Glutamatergic neuron (in vitro differentiated cells): ENCODE measurements at regions not wholly inside any gene's neighbourhood (a gene's known extent, or its start where the extent isn't known, plus 50 kb on each side); places are given as distances from the start of the nearest gene placed in this dataset.

ENCODE experiments used
- DNase-seq: peaks from one replicate; pipeline ENCODE4 v3.0.0; 2022
- H3K27ac Mint-ChIP-seq: one replicate; pipeline ENCODE4 v1.8.0; 2020; ENCODE audit warnings: mild to moderate bottlenecking, mixed read lengths, inconsistent platforms; ENCODE audit not compliant: unreplicated experiment
- H3K27me3 Mint-ChIP-seq: one replicate; pipeline ENCODE4 v1.8.0; 2020; ENCODE audit warnings: mild to moderate bottlenecking, moderate library complexity, mixed read lengths, inconsistent platforms; ENCODE audit not compliant: unreplicated experiment
- H3K36me3 Mint-ChIP-seq: one replicate; pipeline ENCODE4 v1.8.0; 2020; ENCODE audit warnings: mild to moderate bottlenecking, mixed read lengths, inconsistent platforms; ENCODE audit not compliant: unreplicated experiment
- H3K4me1 Mint-ChIP-seq: one replicate; pipeline ENCODE4 v1.8.0; 2020; ENCODE audit warnings: mild to moderate bottlenecking, low read depth, mixed read lengths, inconsistent platforms; ENCODE audit not compliant: unreplicated experiment
- H3K4me3 Mint-ChIP-seq: one replicate; pipeline ENCODE4 v1.8.0; 2020; ENCODE audit warnings: mild to moderate bottlenecking, mixed read lengths, inconsistent platforms; ENCODE audit not compliant: unreplicated experiment
- H3K9me3 Mint-ChIP-seq: one replicate; pipeline ENCODE4 v1.8.0; 2020; ENCODE audit warnings: mild to moderate bottlenecking, moderate library complexity, mixed read lengths, inconsistent platforms; ENCODE audit not compliant: unreplicated experiment
- CTCF ChIP-seq: fragments of 200-600 bp; sonication (generic); IDR thresholded peaks from one replicate; pipeline ENCODE4 v1.5.0; 2021; ENCODE audit not compliant: partially characterized antibody, unreplicated experiment

DNA sequence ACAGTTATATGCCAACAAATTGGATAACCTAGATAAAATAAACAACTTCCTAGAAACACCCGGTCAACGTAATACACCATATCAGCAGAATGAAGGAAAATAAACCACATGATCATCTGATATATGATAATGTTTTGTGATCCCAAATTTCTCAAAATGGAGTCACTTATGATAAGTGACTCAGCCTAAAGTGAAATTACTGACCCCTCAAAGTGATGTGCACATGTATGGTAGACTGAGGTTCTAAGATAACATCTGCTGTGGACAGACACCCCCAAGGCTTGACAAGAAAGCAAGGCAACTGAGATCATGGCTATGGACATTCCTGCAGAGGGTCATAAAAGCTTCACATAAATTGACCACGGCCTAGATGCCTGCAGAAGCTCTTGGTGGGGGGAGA lies 105.1 kb upstream of the DCN start:
- Mint-ChIP-seq H3K4me3 (no peak overlapping the region), H3K27me3 (peaks cover 2% of the 10 kb centered on the region), H3K36me3 (no peaks in the 10 kb centered on the region), H3K27ac (no peak overlapping the region), H3K4me1 (no peaks in the 10 kb centered on the region), H3K9me3 (no peaks in the 10 kb centered on the region)
- no peak for TF ChIP-seq CTCF
- no peak for DNase-seq

DNA sequence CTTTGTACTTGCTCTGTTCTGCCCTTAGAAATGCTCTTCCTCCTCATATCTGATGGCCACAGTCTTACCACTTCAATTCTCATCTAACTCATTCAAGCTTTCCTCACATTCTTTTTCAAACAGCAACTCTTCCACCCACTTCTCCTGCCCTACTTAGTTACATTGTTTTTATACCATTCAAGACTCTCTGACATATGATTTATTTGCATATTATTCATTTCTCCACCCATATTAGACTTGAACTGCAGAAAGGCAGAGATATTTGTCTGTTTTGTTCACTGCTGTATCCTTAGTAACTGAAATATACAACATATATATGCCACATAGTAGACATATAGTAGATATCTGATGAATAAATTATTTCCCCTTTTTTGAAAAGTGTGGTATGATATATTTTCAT lies 95.5 kb upstream of the DCN start:
- no peaks in the 10 kb centered on the region for H3K9me3 Mint-ChIP-seq
- H3K36me3 Mint-ChIP-seq: no peaks in the 10 kb centered on the region
- H3K4me1 Mint-ChIP-seq: peaks cover 21% of the 10 kb centered on the region
- no peak for TF ChIP-seq CTCF
- H3K4me3 Mint-ChIP-seq: no peak overlapping the region
- H3K27me3 Mint-ChIP-seq: peaks cover 2% of the 10 kb centered on the region
- H3K27ac Mint-ChIP-seq: no peak overlapping the region
- DNase-seq: no peak

- H3K9me3 Mint-ChIP-seq: no peaks in the 10 kb centered on the region
- no peak overlapping the region for H3K27ac Mint-ChIP-seq
- peaks cover 23% of the 10 kb centered on the region for H3K4me1 Mint-ChIP-seq
- no peak for DNase-seq
- H3K27me3 Mint-ChIP-seq: no peaks in the 10 kb centered on the region
- TF ChIP-seq CTCF: no peak
- no peak overlapping the region for H3K4me3 Mint-ChIP-seq
- no peaks in the 10 kb centered on the region for H3K36me3 Mint-ChIP-seq
Observed at GRCh38 chr12:91276509-91276908, 93.9 kb upstream of the DCN start.

- Mint-ChIP-seq H3K27ac (peak overlapping the region; percentile 80), H3K36me3 (no peaks in the 10 kb centered on the region), H3K4me3 (peak overlapping the region; percentile 26), H3K9me3 (no peaks in the 10 kb centered on the region), H3K4me1 (peaks cover 23% of the 10 kb centered on the region), H3K27me3 (no peaks in the 10 kb centered on the region)
- DNase-seq: no peak
- no peak for TF ChIP-seq CTCF
Observed at GRCh38 chr12:91275321-91275720, 92.7 kb upstream of the DCN start.

- H3K27me3 Mint-ChIP-seq: no peaks in the 10 kb centered on the region
Observed at GRCh38 chr12:91274916-91275315, 92.3 kb upstream of the DCN start.

More at GRCh38 chr12:91274916-91275315, 92.3 kb upstream of the DCN start:
- no peak for TF ChIP-seq CTCF
- peak overlapping the region; percentile 80 for H3K27ac Mint-ChIP-seq
- no peak for DNase-seq
- peak overlapping the region; percentile 26 for H3K4me3 Mint-ChIP-seq
- H3K9me3 Mint-ChIP-seq: no peaks in the 10 kb centered on the region
- no peaks in the 10 kb centered on the region for H3K36me3 Mint-ChIP-seq
- peaks cover 23% of the 10 kb centered on the region for H3K4me1 Mint-ChIP-seq
